H1 (cell line): ENCODE measurements at regions not wholly inside any gene's neighbourhood (a gene's known extent, or its start where the extent isn't known, plus 50 kb on each side); places are given as distances from the start of the nearest gene placed in this dataset.

ENCODE experiments used
- CTCF ChIA-PET: fragments of 300-600 bp; sonication (Branson Sonifier 250); formaldehyde crosslinking; loops from one replicate; lab custom pipeline; 2021; ENCODE audit not compliant: partially characterized antibody; lab: Charles Lee
- POLR2A ChIA-PET: fragments of 300-600 bp; sonication (Branson Sonifier 250); formaldehyde crosslinking; loops from one replicate; lab custom pipeline; 2021; ENCODE audit warnings: inconsistent platforms; ENCODE audit not compliant: partially characterized antibody; lab: Charles Lee
- DNase-seq, 2 experiments: peaks; one replicate each; pipeline versions ENCODE4 v3.0.0 to v3.0.0-alpha.2; 2010 to 2022; ENCODE audit warnings: low spot score in 2 of 2, low read depth in 1 of 2, mixed read lengths in 1 of 2
- FAIRE-seq: peaks from 2 replicates; lab custom pipeline; 2011; peaks lifted over from hg19 to GRCh38; lab: Jason Lieb, UNC
- H2AFZ ChIP-seq: 2 replicates; pipeline ENCODE4 v1.8.1; 2012; ENCODE audit warnings: low read length, inconsistent platforms
- H2AK5ac ChIP-seq: 2 replicates; pipeline ENCODE4 v1.6.1; 2013; ENCODE audit warnings: low read depth, low read length
- H2BK120ac ChIP-seq: replicated peaks from 2 replicates; pipeline ENCODE3; 2013; ENCODE audit warnings: low read depth, low read length, inconsistent platforms
- H2BK12ac ChIP-seq: 2 replicates; pipeline ENCODE4 v1.6.1; 2013; ENCODE audit warnings: low read depth, low read length
- H2BK15ac ChIP-seq: 2 replicates; pipeline ENCODE4 v1.6.1; 2013; ENCODE audit warnings: low read length
- H2BK20ac ChIP-seq: 2 replicates; pipeline ENCODE4 v1.6.1; 2013; ENCODE audit warnings: low read length
- H2BK5ac ChIP-seq: 2 replicates; pipeline ENCODE4 v1.6.1; 2013; ENCODE audit warnings: low read depth, low read length
- H3K14ac ChIP-seq: 2 replicates; pipeline ENCODE4 v1.6.1; 2013; ENCODE audit warnings: inconsistent platforms; ENCODE audit not compliant: insufficient read length
- H3K18ac ChIP-seq: 2 replicates; pipeline ENCODE4 v1.6.1; 2013; ENCODE audit warnings: low read length; ENCODE audit errors: extremely low read depth
- H3K23ac ChIP-seq: 2 replicates; pipeline ENCODE4 v1.6.1; 2013; ENCODE audit warnings: inconsistent platforms; ENCODE audit not compliant: insufficient read length
- H3K23me2 ChIP-seq: 2 replicates; pipeline ENCODE4 v1.6.1; 2013; ENCODE audit warnings: low read depth, low read length
- H3K27ac ChIP-seq: 2 replicates; pipeline ENCODE4 v1.6.1; 2011; ENCODE audit warnings: low read depth, low read length, inconsistent platforms
- H3K27me3 ChIP-seq, 4 experiments: replicated peaks in 1 of 4; 1 replicate in 1 of 4; 2 replicates in 3 of 4; pipeline versions ENCODE4 v1.6.1 to v1.8.1; 2011 to 2013; ENCODE audit warnings: low read length in 3 of 4, mild to moderate bottlenecking in 3 of 4, inconsistent platforms in 2 of 4, mixed read lengths in 2 of 4, moderate library complexity in 1 of 4; ENCODE audit not compliant: control insufficient read depth in 3 of 4, insufficient read depth in 3 of 4; ENCODE audit errors: extremely low read depth in 1 of 4
- H3K36me3 ChIP-seq, 4 experiments: 2 replicates each; pipeline versions ENCODE4 v1.6.1 to v1.8.1; 2011 to 2013; ENCODE audit warnings: mild to moderate bottlenecking in 4 of 4, low read length in 3 of 4, moderate library complexity in 2 of 4, control low read depth in 1 of 4, inconsistent platforms in 1 of 4; ENCODE audit not compliant: insufficient read depth in 4 of 4, control insufficient read depth in 2 of 4
- H3K4ac ChIP-seq: replicated peaks from 2 replicates; pipeline ENCODE3; 2013; ENCODE audit warnings: low read length, low read depth, mixed read lengths, inconsistent platforms; ENCODE audit not compliant: insufficient read length
- H3K4me1 ChIP-seq, 4 experiments: replicated peaks in 1 of 4; 1 replicate in 1 of 4; 2 replicates in 3 of 4; pipeline versions ENCODE4 v1.6.1 to v1.8.1; 2011 to 2013; ENCODE audit warnings: low read length in 3 of 4, inconsistent platforms in 2 of 4, mixed read lengths in 1 of 4; ENCODE audit not compliant: insufficient read depth in 4 of 4, control insufficient read depth in 3 of 4
- H3K4me2 ChIP-seq, 2 experiments: 2 replicates each; pipeline versions ENCODE4 v1.6.1 to v1.8.1; 2011 to 2013; ENCODE audit warnings: low read depth in 2 of 2, low read length in 2 of 2, control low read depth in 1 of 2, inconsistent platforms in 1 of 2, mild to moderate bottlenecking in 1 of 2; ENCODE audit not compliant: insufficient read depth in 1 of 2
- H3K4me3 ChIP-seq, 4 experiments: fragments of 200-600, 300-600 bp in 1 of 4; sonication (generic), shearing (Covaris generic), sonication (Bioruptor Twin) in 1 of 4; 2 replicates each; pipeline versions ENCODE4 v1.5.1 to v1.8.1; 2011 to 2016; ENCODE audit warnings: low read length in 4 of 4, low read depth in 3 of 4, control low read depth in 2 of 4, inconsistent platforms in 2 of 4, mild to moderate bottlenecking in 2 of 4, mixed read lengths in 1 of 4, moderate library complexity in 1 of 4; ENCODE audit not compliant: insufficient read depth in 2 of 4; ENCODE audit errors: extremely low read depth in 1 of 4
- H3K56ac ChIP-seq: replicated peaks from 2 replicates; pipeline ENCODE3; 2013; ENCODE audit warnings: low read depth, mild to moderate bottlenecking, mixed read lengths, low read length, inconsistent platforms; ENCODE audit not compliant: insufficient read length
- H3K79me1 ChIP-seq: 2 replicates; pipeline ENCODE4 v1.6.1; 2013; ENCODE audit warnings: low read depth, low read length, control low read depth
- H3K79me2 ChIP-seq, 2 experiments: 2 replicates each; pipeline versions ENCODE4 v1.6.1 to v1.8.1; 2012 to 2013; ENCODE audit warnings: low read length in 2 of 2, mild to moderate bottlenecking in 2 of 2, inconsistent platforms in 1 of 2; ENCODE audit not compliant: insufficient read depth in 2 of 2, control insufficient read depth in 1 of 2
- H3K9ac ChIP-seq, 4 experiments: replicated peaks in 1 of 4; 1 replicate in 1 of 4; 2 replicates in 3 of 4; pipeline versions ENCODE4 v1.6.1 to v1.8.1; 2011 to 2013; ENCODE audit warnings: low read depth in 3 of 4, low read length in 3 of 4, control low read depth in 2 of 4, mild to moderate bottlenecking in 2 of 4, moderate library complexity in 2 of 4, inconsistent platforms in 1 of 4; ENCODE audit errors: extremely low read depth in 1 of 4
- H3K9me3 ChIP-seq, 2 experiments: 2 replicates each; pipeline versions ENCODE4 v1.6.1 to v1.8.1; 2012 to 2013; ENCODE audit warnings: mild to moderate bottlenecking in 2 of 2, moderate library complexity in 2 of 2, control low read depth in 1 of 2, inconsistent platforms in 1 of 2, low read depth in 1 of 2, low read length in 1 of 2, mixed read lengths in 1 of 2; ENCODE audit not compliant: insufficient read depth in 2 of 2
- H4K20me1 ChIP-seq, 2 experiments: replicated peaks in 1 of 2; 2 replicates each; pipeline versions ENCODE3 to v1.8.1; 2011 to 2013; ENCODE audit warnings: inconsistent platforms in 2 of 2, low read length in 2 of 2, mild to moderate bottlenecking in 1 of 2; ENCODE audit not compliant: insufficient read depth in 2 of 2, control insufficient read depth in 1 of 2
- H4K5ac ChIP-seq: 2 replicates; pipeline ENCODE4 v1.6.1; 2013; ENCODE audit warnings: low read length, low read depth, mixed read lengths, inconsistent platforms; ENCODE audit not compliant: insufficient read length
- H4K8ac ChIP-seq: 2 replicates; pipeline ENCODE4 v1.8.0; 2013; ENCODE audit warnings: mild to moderate bottlenecking, moderate library complexity, low read length, inconsistent platforms; ENCODE audit not compliant: insufficient read depth; ENCODE audit errors: extremely low read depth
- H4K91ac ChIP-seq: replicated peaks from 2 replicates; pipeline ENCODE3; 2013; ENCODE audit warnings: low read length, mixed read lengths, inconsistent platforms; ENCODE audit not compliant: insufficient read length
- CBX8 ChIP-seq: fragments of 300-800, 300-1000 bp; sonication (generic); IDR thresholded peaks from 2 replicates; pipeline ENCODE4 v1.7.1; 2016; ENCODE audit warnings: low read depth, low read length, borderline replicate concordance
- GABPA ChIP-seq: IDR thresholded peaks from 2 replicates; pipeline ENCODE4 v1.6.1; 2011; ENCODE audit warnings: mild to moderate bottlenecking, low read length, moderate library complexity, borderline replicate concordance; ENCODE audit not compliant: insufficient read depth
- HDAC2 ChIP-seq, 2 experiments: fragments of 300-600 bp in 1 of 2; sonication (generic) in 1 of 2; IDR thresholded peaks; 2 replicates each; pipeline ENCODE4 v1.6.1; 2011 to 2012; ENCODE audit warnings: low read depth in 2 of 2, low read length in 2 of 2, mild to moderate bottlenecking in 2 of 2, moderate library complexity in 2 of 2, borderline replicate concordance in 1 of 2, inconsistent platforms in 1 of 2
- POU5F1 ChIP-seq: IDR thresholded peaks from 2 replicates; pipeline ENCODE4 v1.6.1; 2011; ENCODE audit warnings: low read depth, mild to moderate bottlenecking, low read length, moderate library complexity
- SAP30 ChIP-seq: fragments of 300-600 bp; sonication (generic); IDR thresholded peaks from 2 replicates; pipeline ENCODE4 v1.7.1; 2012; ENCODE audit warnings: low read length, moderate library complexity, mild to moderate bottlenecking, inconsistent platforms; ENCODE audit not compliant: insufficient read depth, insufficient replicate concordance
- SIX5 ChIP-seq: IDR thresholded peaks from 2 replicates; pipeline ENCODE4 v1.6.1; 2011; ENCODE audit warnings: mild to moderate bottlenecking, low read depth, low read length
- TAF1 ChIP-seq: IDR thresholded peaks from 2 replicates; pipeline ENCODE4 v1.6.1; 2011; ENCODE audit warnings: mild to moderate bottlenecking, low read depth, low read length
- TBP ChIP-seq: IDR thresholded peaks from 2 replicates; pipeline ENCODE4 v1.6.1; 2011; ENCODE audit warnings: low read depth, low read length, improper control_type of control experiment
- WGBS, 2 experiments: shearing (Covaris generic) in 1 of 2; methylation state at CpG; one replicate each; pipeline versions ENCODE4 v1.1.6 to v1.1.7; 2013 to 2015; ENCODE audit warnings: low lambda C conversion rate in 2 of 2, mixed read lengths in 2 of 2, inconsistent platforms in 1 of 2, low coverage in 1 of 2, missing lambda C conversion rate in 1 of 2; ENCODE audit not compliant: insufficient replicate concordance in 2 of 2, insufficient coverage in 1 of 2, insufficient read length in 1 of 2; ENCODE audit errors: extremely low coverage in 1 of 2, missing lambda C conversion rate in 1 of 2; 5-methylcytosine and 5-hydroxymethylcytosine counted together

DNA sequence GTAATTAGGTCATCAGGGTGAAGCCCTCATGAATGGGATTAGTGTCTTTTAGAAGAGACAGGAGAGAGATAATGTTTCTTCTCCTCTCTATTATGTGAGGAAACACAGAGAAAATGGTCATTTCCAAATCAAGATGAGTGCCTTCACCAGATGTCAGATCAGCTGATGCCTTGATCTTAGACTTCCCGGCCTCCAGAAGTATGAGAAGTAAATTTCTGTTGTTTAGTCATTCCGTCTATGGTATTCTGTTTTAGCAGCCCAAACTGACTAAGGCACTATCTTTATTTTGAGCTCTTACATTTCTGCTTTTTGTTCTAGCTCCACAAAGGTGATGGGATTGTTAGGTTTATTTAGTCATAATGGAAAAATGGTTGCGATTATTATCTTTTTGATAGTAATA, 273.2 kb upstream of the GADL1 start:
- H4K91ac ChIP-seq, result no peak overlapping the region
- H3K14ac ChIP-seq, result no peak overlapping the region
- H3K4me3 ChIP-seq, result no peak overlapping the region
- no peak overlapping the region for H2BK120ac ChIP-seq
- no peak overlapping the region for H4K8ac ChIP-seq
- H3K27me3 ChIP-seq, result no peaks in the 10 kb centered on the region
- WGBS, 2 experiments, result 92% methylated on average over 3 of the region's 3 CpGs; no CpG with 5 or more reads in 1 of the 2 experiments
- no peak for FAIRE-seq
- no peak overlapping the region for H3K4ac ChIP-seq
- no peaks in the 10 kb centered on the region for H3K79me1 ChIP-seq
- peaks cover 0 to 7% (median 1%) of the 10 kb centered on the region in 4 experiments; a peak in 2 of 7 replicates for H3K4me1 ChIP-seq
- no peaks in the 10 kb centered on the region for H3K36me3 ChIP-seq
- H2AFZ ChIP-seq, result no peak overlapping the region
- H3K23ac ChIP-seq, result no peak overlapping the region
- no peaks in the 10 kb centered on the region for H3K23me2 ChIP-seq
- no peaks in the 10 kb centered on the region for H3K9me3 ChIP-seq
- ChIA-PET CTCF (interaction anchor here (0.8 to 2.2 kb wide), 3 partner anchors 15 to 472 kb away, joined by 3 to 5 read pairs (median 3); no protein-coding TSS in a partner anchor), POLR2A (no interaction called here)
- no peaks in the 10 kb centered on the region for H3K79me2 ChIP-seq
- no peaks in the 10 kb centered on the region for H4K20me1 ChIP-seq
- no peak overlapping the region for H3K56ac ChIP-seq
- H2AK5ac ChIP-seq, result no peak overlapping the region
- no peak overlapping the region for H2BK5ac ChIP-seq
- H2BK20ac ChIP-seq, result no peak overlapping the region
- no peak overlapping the region for H3K4me2 ChIP-seq
- H3K27ac ChIP-seq, result no peak overlapping the region
- no peak overlapping the region for H3K18ac ChIP-seq
- no peak overlapping the region for H3K9ac ChIP-seq
- no peak for DNase-seq
- H4K5ac ChIP-seq, result no peak overlapping the region
- H2BK15ac ChIP-seq, result no peak overlapping the region
- H2BK12ac ChIP-seq, result no peak overlapping the region
- TF ChIP-seq TBP (no peak), POU5F1 (no peak), SAP30 (no peak), TAF1 (no peak), SIX5 (no peak), GABPA (no peak), CBX8 (no peak), HDAC2 (IDR thresholded peaks at IDR 0.05; ENCODE audit: borderline replicate concordance in 1 of 2, low read depth in 2 of 2, low read length in 2 of 2) (no peak)
